ENCODE measurements at regions not wholly inside any gene's neighbourhood (a gene's known extent, or its start where the extent isn't known, plus 50 kb on each side); places are given as distances from the start of the nearest gene placed in this dataset.

DNA sequence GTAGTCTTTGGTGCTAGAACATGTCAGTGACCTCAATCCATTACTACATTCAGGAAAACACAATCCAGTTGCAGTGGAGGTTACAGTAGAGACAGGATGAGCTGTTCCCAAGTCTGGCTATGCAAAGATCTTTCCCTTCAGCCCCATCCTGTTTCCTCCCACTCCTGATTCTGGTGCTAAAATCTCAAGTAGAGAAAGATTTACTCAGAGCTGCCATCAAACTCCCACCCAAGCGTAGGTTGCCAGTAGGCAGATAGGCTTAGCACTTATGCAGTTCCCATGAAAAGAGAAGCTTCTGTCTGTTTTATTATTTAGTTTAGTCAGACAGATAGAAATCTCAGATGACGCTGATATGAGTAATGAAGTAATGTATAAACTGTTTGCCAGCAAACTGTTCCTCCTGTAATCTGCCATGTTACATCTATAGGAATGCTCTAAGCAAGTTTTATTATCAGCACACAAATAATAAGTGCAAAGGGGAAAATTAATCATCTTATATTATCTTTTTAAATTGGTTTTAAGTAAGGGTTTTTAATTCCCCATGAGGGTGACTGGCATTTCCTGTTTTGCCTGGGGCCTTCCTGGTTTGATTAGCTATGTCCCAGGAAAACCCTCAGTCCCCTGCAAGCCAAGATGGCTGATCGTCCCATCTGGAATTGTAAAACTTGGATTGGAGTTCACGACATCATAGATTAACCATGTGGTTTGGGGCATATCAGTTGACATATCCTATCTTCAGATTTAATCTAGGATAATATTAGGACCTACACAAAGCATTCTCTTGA, 188.3 kb upstream of the PALMD start:
- Mint-ChIP-seq H3K9me3 (no peaks in the 10 kb centered on the region), H3K36me3 (no peaks in the 10 kb centered on the region), H3K4me3 (no peak overlapping the region), H3K4me1 (no peaks in the 10 kb centered on the region), H3K27me3 (peaks cover 4% of the 10 kb centered on the region), H3K27ac (no peak overlapping the region)
- DNase-seq (ENCODE audit: low spot score in 2 of 2), result no peak
- no peak for ATAC-seq (ENCODE audit: low read depth)

GRCh38 chr1:99461499-99461898, 184.4 kb upstream of the PALMD start:
- no peaks in the 10 kb centered on the region for H3K4me1 Mint-ChIP-seq
- no peaks in the 10 kb centered on the region for H3K9me3 Mint-ChIP-seq
- no peak overlapping the region for H3K27ac Mint-ChIP-seq
- no peak overlapping the region for H3K4me3 Mint-ChIP-seq
- H3K36me3 Mint-ChIP-seq, result no peaks in the 10 kb centered on the region
- no peak for ATAC-seq (ENCODE audit: low read depth)
- H3K27me3 Mint-ChIP-seq, result peaks cover 2% of the 10 kb centered on the region
- DNase-seq (ENCODE audit: low spot score in 2 of 2), result no peak

DNA sequence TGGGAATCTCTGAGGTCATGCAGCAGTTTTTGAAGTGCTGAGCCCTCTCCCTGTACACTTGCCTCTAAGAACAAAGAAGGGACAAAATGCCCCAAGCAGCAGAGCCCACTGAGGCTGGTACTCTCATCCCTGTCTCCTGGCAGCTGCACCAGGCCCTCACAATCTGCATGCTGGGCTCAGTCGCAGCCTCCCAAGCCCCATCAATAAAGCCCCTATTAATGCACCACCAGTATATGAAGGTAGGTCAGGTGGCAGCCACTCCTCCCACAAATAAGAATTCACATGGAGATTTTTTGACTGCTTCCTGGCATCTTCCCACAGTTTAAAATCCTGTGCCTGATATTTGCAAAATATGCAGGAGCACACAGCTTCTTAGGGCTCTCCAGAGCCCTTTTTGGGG, 181.2 kb upstream of the PALMD start:
- DNase-seq (ENCODE audit: low spot score in 2 of 2), result no peak
- Mint-ChIP-seq H3K4me3 (no peak overlapping the region), H3K27me3 (no peaks in the 10 kb centered on the region), H3K27ac (no peak overlapping the region), H3K9me3 (no peaks in the 10 kb centered on the region), H3K4me1 (no peaks in the 10 kb centered on the region), H3K36me3 (no peaks in the 10 kb centered on the region)
- ATAC-seq (ENCODE audit: low read depth), result no peak

DNA sequence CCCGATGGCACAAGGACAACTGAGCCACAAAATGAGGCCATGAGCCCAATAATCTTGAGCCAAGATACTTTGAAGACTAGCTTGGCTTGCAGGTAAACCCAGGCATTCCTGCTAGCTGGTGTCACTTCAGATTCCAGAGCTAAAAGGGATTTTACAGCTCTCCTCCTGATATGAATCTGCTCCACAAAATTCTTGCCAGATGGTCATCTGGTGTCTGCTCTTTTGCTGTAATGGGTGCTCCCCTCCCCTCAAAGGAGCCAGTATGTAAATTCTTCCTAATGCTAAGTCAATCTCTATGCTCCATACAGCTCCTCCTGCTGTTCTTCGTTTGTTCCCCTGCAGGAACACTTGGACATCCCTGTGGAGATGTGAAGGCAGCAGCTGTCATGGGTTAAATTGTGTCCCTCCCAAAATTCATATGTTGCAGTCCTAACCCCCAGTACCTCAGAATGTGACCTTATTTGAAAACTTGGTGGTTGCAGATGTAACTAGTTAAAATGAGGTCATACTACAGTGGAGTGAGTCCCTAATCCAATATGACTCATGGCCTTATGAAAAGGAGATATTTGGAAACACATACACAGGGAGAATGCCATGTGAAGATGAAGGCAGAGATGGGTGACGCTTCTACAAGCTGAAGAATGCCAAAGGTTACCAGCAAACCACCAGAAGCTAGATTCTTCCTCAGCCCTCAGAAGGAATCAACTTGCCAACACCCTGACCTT, 180.6 kb upstream of the PALMD start:
- H3K9me3 Mint-ChIP-seq, result no peaks in the 10 kb centered on the region
- no peak for ATAC-seq (ENCODE audit: low read depth)

DNA sequence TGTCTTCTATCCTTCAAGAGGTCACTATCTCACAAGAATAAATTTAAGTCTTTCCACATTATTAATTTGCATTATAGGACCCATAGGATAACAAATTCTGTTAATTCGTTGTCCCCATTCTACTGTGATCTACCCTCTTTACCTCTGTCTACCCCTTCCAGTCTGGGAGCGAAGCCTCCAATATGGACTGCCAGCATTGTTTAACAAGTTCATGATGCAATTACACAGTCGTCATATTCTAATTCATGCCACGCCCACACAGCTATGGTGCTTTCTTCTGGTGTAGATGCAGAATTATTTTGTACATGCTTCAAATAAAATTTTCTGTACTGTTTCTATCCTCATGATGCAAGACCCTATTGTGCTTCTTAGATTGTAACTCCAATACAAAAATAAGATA, 178.3 kb upstream of the PALMD start:
- Mint-ChIP-seq H3K27ac (no peak overlapping the region), H3K36me3 (no peaks in the 10 kb centered on the region), H3K4me1 (no peaks in the 10 kb centered on the region), H3K4me3 (no peak overlapping the region), H3K27me3 (no peaks in the 10 kb centered on the region), H3K9me3 (no peaks in the 10 kb centered on the region)
- no peak for ATAC-seq (ENCODE audit: low read depth)
- no peak for DNase-seq (ENCODE audit: low spot score in 2 of 2)

More for the DNA sequence above, 180.6 kb upstream of the PALMD start:
- no peak overlapping the region for H3K27ac Mint-ChIP-seq
- DNase-seq (ENCODE audit: low spot score in 2 of 2), result no peak
- H3K4me3 Mint-ChIP-seq, result no peak overlapping the region
- no peaks in the 10 kb centered on the region for H3K4me1 Mint-ChIP-seq
- H3K36me3 Mint-ChIP-seq, result no peaks in the 10 kb centered on the region
- no peaks in the 10 kb centered on the region for H3K27me3 Mint-ChIP-seq

DNA sequence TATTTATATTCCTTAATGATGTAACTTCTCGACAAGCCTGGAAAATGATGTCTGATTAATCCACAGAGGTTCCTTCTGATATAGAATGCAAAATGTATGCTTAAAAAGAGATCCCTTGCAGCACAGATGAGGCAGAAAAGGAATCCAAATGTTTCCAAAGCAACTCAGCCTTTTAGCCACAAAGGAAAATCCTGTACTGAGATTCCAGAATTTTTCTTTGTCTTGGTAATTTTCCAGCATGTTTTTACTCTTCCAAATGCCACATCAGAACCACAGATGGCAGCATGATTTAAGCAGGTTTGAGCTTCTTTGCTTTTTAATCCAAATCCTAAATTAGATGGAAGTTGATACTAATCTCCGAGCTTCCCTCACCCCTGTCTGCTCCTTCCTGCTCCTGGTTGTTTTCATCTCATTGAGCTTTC, 176.4 kb upstream of the PALMD start:
- Mint-ChIP-seq H3K4me1 (no peaks in the 10 kb centered on the region), H3K27ac (no peak overlapping the region), H3K27me3 (peaks cover 1% of the 10 kb centered on the region), H3K9me3 (no peaks in the 10 kb centered on the region), H3K4me3 (no peak overlapping the region), H3K36me3 (no peaks in the 10 kb centered on the region)
- DNase-seq (ENCODE audit: low spot score in 2 of 2), result no peak
- ATAC-seq (ENCODE audit: low read depth), result no peak

GRCh38 chr1:99472893-99473292, 173.0 kb upstream of the PALMD start:
- no peaks in the 10 kb centered on the region for H3K36me3 Mint-ChIP-seq
- peaks cover 5% of the 10 kb centered on the region for H3K27me3 Mint-ChIP-seq
- no peak overlapping the region for H3K27ac Mint-ChIP-seq
- no peak for DNase-seq (ENCODE audit: low spot score in 2 of 2)
- no peak for ATAC-seq (ENCODE audit: low read depth)
- H3K4me1 Mint-ChIP-seq, result no peaks in the 10 kb centered on the region
- no peak overlapping the region for H3K4me3 Mint-ChIP-seq
- no peaks in the 10 kb centered on the region for H3K9me3 Mint-ChIP-seq

DNA sequence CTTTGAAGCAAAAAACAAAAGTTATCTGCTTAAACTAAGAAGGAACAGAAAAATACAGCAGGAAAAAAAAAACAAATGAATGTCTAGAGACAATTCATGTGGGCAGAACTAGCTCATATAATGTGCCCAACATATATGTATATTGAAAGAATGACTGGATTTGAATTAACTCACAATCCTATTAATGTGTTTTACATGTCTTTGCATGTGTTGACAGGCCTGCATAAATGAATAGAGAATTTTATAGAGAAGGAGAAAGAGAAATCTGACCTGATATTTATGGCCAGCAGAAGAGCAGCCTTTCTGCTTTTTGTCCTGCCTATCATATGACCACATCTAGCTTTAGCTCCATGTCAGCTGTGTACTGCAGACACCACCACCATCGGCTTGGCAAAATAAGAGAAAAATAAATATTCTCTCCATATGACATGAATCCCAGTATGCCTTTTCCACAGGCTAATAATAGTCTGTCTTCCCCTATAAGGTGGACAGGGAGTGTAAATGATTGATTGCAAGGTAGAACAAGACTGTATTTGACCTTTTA, 171.5 kb upstream of the PALMD start:
- Mint-ChIP-seq H3K4me3 (no peak overlapping the region), H3K27ac (no peak overlapping the region), H3K4me1 (no peaks in the 10 kb centered on the region), H3K27me3 (peaks cover 8% of the 10 kb centered on the region), H3K36me3 (no peaks in the 10 kb centered on the region), H3K9me3 (peaks cover 2% of the 10 kb centered on the region)
- DNase-seq (ENCODE audit: low spot score in 2 of 2), result no peak
- ATAC-seq (ENCODE audit: low read depth), result no peak

GRCh38 chr1:99476058-99476457, 169.9 kb upstream of the PALMD start:
- peaks cover 8% of the 10 kb centered on the region for H3K27me3 Mint-ChIP-seq
- H3K9me3 Mint-ChIP-seq, result peaks cover 2% of the 10 kb centered on the region
- no peak for ATAC-seq (ENCODE audit: low read depth)
- H3K36me3 Mint-ChIP-seq, result no peaks in the 10 kb centered on the region
- DNase-seq (ENCODE audit: low spot score in 2 of 2), result no peak
- H3K4me1 Mint-ChIP-seq, result no peaks in the 10 kb centered on the region
- no peak overlapping the region for H3K27ac Mint-ChIP-seq
- no peak overlapping the region for H3K4me3 Mint-ChIP-seq

- DNase-seq (ENCODE audit: low spot score in 2 of 2) (peak in 1 of 2 donors; percentile 26), ATAC-seq (ENCODE audit: low read depth) (peak; percentile 58)
- Mint-ChIP-seq H3K36me3 (no peaks in the 10 kb centered on the region), H3K4me3 (no peak overlapping the region), H3K4me1 (no peaks in the 10 kb centered on the region), H3K9me3 (peaks cover 2% of the 10 kb centered on the region), H3K27me3 (peaks cover 6% of the 10 kb centered on the region), H3K27ac (no peak overlapping the region)
These were observed 164.4 kb upstream of the PALMD start for GRCh38 chr1:99481391-99481996.

- H3K4me1 Mint-ChIP-seq, result no peaks in the 10 kb centered on the region
- H3K9me3 Mint-ChIP-seq, result peaks cover 2% of the 10 kb centered on the region
- H3K36me3 Mint-ChIP-seq, result no peaks in the 10 kb centered on the region
- peaks cover 6% of the 10 kb centered on the region for H3K27me3 Mint-ChIP-seq
- H3K27ac Mint-ChIP-seq, result no peak overlapping the region
- no peak for ATAC-seq (ENCODE audit: low read depth)
- DNase-seq (ENCODE audit: low spot score in 2 of 2), result no peak
- no peak overlapping the region for H3K4me3 Mint-ChIP-seq
These were observed 163.6 kb upstream of the PALMD start for GRCh38 chr1:99482286-99482685.

- Mint-ChIP-seq H3K27ac (no peak overlapping the region), H3K4me3 (no peak overlapping the region), H3K27me3 (peaks cover 6% of the 10 kb centered on the region), H3K4me1 (no peaks in the 10 kb centered on the region), H3K9me3 (peaks cover 2% of the 10 kb centered on the region), H3K36me3 (no peaks in the 10 kb centered on the region)
- ATAC-seq (ENCODE audit: low read depth), result no peak
- DNase-seq (ENCODE audit: low spot score in 2 of 2), result no peak
These were observed 163.2 kb upstream of the PALMD start for GRCh38 chr1:99482750-99483149.

DNA sequence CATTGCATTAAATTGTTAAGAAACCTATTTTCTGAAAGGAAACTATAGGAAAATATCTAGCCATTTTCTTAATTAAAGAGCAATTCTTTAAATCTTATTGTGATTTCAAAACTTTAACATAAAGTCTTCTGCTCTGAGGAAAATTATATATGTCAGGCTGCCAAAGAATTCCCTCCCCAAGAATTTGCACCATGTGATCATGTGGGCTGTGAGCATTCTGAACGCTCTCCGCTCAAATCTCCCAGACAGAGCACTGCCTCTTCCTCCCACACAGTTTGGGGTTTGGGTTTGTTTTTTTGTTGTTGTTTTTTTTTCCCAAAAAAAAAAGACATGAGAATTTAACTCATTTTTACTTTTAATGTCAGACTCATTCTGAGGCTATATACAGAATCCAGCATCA, 155.9 kb upstream of the PALMD start:
- DNase-seq (ENCODE audit: low spot score in 2 of 2) (no peak), ATAC-seq (ENCODE audit: low read depth) (no peak)
- Mint-ChIP-seq H3K27ac (no peak overlapping the region), H3K36me3 (no peaks in the 10 kb centered on the region), H3K27me3 (peaks cover 2% of the 10 kb centered on the region), H3K4me1 (no peaks in the 10 kb centered on the region), H3K9me3 (no peaks in the 10 kb centered on the region), H3K4me3 (no peak overlapping the region)

DNA sequence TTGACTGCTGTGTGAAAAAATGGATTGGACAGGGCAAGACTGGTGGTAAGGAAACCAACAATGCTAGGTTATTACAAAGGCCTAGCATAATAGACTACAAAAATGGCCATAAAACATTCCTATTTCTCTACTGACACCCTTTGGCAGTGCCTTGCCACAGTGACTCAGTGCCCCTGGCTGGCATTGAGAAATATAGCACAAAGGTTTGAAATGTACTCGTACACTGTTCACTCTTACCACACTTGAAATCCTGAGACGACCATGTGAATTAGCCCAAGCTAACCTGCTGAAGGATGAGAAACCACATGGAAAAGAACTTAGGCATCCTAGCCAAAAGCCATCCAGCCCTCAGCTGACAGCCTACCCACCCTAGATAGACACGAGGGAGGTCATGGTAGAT, 149.8 kb upstream of the PALMD start:
- no peak overlapping the region for H3K4me3 Mint-ChIP-seq
- no peaks in the 10 kb centered on the region for H3K36me3 Mint-ChIP-seq
- no peak overlapping the region for H3K27ac Mint-ChIP-seq
- H3K4me1 Mint-ChIP-seq, result no peaks in the 10 kb centered on the region
- H3K9me3 Mint-ChIP-seq, result no peaks in the 10 kb centered on the region
- ATAC-seq (ENCODE audit: low read depth), result no peak
- peaks cover 1% of the 10 kb centered on the region for H3K27me3 Mint-ChIP-seq
- DNase-seq (ENCODE audit: low spot score in 2 of 2), result no peak

Data from memory B cell (primary cell).